ENCODE measurements at regions not wholly inside any gene's neighbourhood (a gene's known extent, or its start where the extent isn't known, plus 50 kb on each side); places are given as distances from the start of the nearest gene placed in this dataset.
"Not testable (repeated sequence)": the region's sequence is repeated elsewhere in the genome, so short reads cannot be mapped to it uniquely, and the experiment has no call there.

DNA sequence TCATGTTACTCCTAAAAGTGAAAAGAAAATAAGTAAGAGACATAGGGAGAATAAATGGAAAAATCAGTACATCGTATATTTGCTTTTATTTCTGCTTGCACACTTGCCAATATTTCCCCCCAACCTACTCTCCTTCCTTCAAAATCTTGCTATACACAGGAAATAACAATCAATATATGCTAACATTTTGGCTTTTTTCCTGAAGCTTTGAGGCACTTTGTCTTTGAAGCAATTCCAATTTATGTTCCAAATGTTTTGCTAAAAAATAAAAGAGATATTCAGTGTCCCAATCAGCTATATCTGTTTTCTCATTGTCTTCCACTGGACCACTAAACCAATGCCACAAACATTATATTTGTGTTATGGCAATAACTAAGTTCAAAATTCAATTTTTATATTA is 184.0 kb upstream of the NEGR1 start:
- Histone ChIP-seq H3K9ac (ENCODE audit: low read length) (no peak overlapping the region), H3K27ac (ENCODE audit: low read depth, low read length) (no peak overlapping the region), H3K4me1 (ENCODE audit: control insufficient read depth, insufficient read depth, low read length) (no peaks in the 10 kb centered on the region), H3K4me3 (ENCODE audit: low read length) (no peak overlapping the region), H3K36me3 (ENCODE audit: control insufficient read depth, insufficient read depth, low read length) (no peaks in the 10 kb centered on the region), H3K27me3 (ENCODE audit: control insufficient read depth, insufficient read depth, low read length) (no peaks in the 10 kb centered on the region)

DNA sequence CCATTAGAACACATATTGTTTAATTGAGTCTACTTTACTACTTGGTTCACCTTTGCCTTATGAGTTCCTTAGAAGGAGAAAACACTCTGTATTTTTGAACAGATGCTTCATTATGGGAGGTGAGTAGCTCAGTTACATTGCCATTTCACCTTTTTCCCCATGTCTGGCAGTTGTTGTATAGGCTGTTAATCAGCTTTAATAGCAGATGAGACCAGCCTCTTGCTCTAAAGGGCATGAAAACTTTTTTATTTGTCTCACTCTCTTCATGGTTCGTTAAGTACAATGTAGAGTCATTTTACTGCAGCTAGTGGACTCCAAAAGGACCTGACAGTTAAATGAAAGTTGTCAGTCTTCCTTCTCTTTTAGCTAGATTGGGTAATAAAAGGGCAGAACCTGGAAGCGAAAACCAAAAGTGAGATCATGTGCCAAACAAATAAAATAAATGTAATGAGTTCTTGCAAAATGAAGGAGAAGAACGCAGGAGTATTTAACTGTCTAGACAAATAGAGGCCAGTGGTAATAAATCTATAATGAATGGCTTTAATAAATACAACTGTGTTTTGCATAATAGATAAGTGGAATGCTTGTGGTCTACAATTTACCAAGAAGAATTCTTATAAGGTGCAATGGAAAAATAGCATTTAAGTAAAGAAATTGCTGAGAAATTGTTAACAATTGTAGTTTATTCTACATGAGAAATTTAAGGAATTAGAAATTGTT is 180.0 kb upstream of the NEGR1 start:
- Histone ChIP-seq H3K27me3 (ENCODE audit: control insufficient read depth, insufficient read depth, low read length) (no peaks in the 10 kb centered on the region), H3K9ac (ENCODE audit: low read length) (no peak overlapping the region), H3K36me3 (ENCODE audit: control insufficient read depth, insufficient read depth, low read length) (no peaks in the 10 kb centered on the region), H3K27ac (ENCODE audit: low read depth, low read length) (no peak overlapping the region), H3K4me3 (ENCODE audit: low read length) (no peak overlapping the region), H3K4me1 (ENCODE audit: control insufficient read depth, insufficient read depth, low read length) (no peaks in the 10 kb centered on the region)

DNA sequence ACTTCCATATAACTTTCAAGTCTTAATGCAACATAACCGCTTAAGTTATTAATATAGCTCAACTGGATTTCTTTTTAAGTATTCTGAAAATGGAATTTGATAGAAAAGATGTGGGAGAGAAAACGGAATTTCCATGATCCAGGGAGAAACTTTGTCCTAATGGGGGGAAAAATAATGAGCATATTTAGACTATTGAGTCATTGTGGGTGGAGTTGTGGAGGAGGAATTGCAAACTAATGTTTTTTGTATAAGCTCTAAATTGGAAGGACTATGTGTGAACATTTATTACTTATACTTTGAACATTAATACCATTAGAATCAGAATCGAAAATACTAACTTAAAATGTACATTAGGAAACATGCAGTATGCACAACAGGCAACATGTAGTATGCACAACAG is 159.9 kb upstream of the NEGR1 start:
- no peaks in the 10 kb centered on the region for H3K27me3 ChIP-seq (ENCODE audit: control insufficient read depth, insufficient read depth, low read length)
- H3K4me3 ChIP-seq (ENCODE audit: low read length) = no peak overlapping the region
- H3K4me1 ChIP-seq (ENCODE audit: control insufficient read depth, insufficient read depth, low read length) = no peaks in the 10 kb centered on the region
- H3K9ac ChIP-seq (ENCODE audit: low read length) = no peak overlapping the region
- H3K27ac ChIP-seq (ENCODE audit: low read depth, low read length) = no peak overlapping the region
- H3K36me3 ChIP-seq (ENCODE audit: control insufficient read depth, insufficient read depth, low read length) = no peaks in the 10 kb centered on the region

DNA sequence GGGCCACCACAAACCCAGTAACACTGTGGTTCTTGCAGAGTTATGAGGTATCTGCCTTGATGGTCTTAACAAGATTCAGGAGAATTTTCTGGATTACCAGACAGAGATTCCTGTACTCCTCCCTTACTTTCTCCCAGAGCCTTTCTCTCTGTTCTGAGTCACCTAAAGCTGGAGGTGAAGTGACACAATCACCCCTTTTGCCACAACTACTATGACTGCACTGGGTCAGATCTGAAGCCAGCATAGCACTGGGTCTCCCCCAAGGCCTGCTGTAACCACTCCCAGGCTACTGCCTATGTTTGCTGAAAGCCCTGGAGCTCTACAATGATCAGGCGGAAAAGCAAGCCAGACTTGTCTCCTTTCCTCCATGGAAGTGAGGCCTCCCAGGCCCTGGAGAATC is 156.7 kb upstream of the NEGR1 start:
- Histone ChIP-seq H3K27me3 (ENCODE audit: control insufficient read depth, insufficient read depth, low read length) (no peaks in the 10 kb centered on the region), H3K4me1 (ENCODE audit: control insufficient read depth, insufficient read depth, low read length) (no peaks in the 10 kb centered on the region), H3K27ac (ENCODE audit: low read depth, low read length) (no peak overlapping the region), H3K36me3 (ENCODE audit: control insufficient read depth, insufficient read depth, low read length) (no peaks in the 10 kb centered on the region), H3K9ac (ENCODE audit: low read length) (no peak overlapping the region), H3K4me3 (ENCODE audit: low read length) (no peak overlapping the region)

DNA sequence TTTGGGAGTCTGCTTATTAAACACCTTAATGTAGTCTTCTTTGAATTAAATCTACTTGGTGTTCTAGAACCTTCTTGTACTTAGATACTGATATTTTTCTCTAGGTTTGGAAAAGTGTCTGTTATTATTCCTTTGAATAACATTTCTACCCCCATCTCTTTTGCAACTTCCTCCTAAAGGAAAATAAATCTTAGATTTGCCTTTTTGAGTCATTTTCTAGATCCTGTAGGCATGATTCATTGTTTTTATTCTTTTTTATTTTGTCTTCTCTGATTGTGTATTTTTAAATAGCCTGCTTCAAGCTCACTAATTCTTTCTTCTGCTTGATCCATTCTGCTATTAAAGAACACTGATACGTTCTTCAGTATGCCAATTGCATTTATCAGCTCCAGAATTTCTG is 155.9 kb upstream of the NEGR1 start:
- no peak overlapping the region for H3K4me3 ChIP-seq (ENCODE audit: low read length)
- no peaks in the 10 kb centered on the region for H3K4me1 ChIP-seq (ENCODE audit: control insufficient read depth, insufficient read depth, low read length)
- no peaks in the 10 kb centered on the region for H3K36me3 ChIP-seq (ENCODE audit: control insufficient read depth, insufficient read depth, low read length)
- H3K27ac ChIP-seq (ENCODE audit: low read depth, low read length) = no peak overlapping the region
- no peak overlapping the region for H3K9ac ChIP-seq (ENCODE audit: low read length)
- no peaks in the 10 kb centered on the region for H3K27me3 ChIP-seq (ENCODE audit: control insufficient read depth, insufficient read depth, low read length)

DNA sequence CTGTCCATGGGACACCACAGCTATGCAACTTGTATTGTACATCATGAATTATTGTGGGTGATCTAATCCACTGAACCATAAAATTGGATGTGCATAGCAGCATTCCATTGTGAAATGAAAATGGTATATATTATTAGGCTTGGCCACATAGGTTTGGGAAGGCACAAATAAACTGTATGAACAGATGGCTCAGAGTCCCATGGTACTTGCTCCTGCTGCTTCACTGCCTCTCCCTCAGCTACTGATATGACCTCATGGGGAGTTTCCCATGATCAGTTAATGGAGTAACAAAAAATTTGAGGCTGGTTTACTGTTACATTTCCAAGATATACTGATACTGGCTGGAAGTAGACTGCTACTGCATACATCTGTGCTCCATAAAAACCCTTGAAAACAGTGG is 152.7 kb upstream of the NEGR1 start:
- Histone ChIP-seq H3K9ac (ENCODE audit: low read length) (no peak overlapping the region), H3K4me3 (ENCODE audit: low read length) (no peak overlapping the region), H3K4me1 (ENCODE audit: control insufficient read depth, insufficient read depth, low read length) (no peaks in the 10 kb centered on the region)

DNA sequence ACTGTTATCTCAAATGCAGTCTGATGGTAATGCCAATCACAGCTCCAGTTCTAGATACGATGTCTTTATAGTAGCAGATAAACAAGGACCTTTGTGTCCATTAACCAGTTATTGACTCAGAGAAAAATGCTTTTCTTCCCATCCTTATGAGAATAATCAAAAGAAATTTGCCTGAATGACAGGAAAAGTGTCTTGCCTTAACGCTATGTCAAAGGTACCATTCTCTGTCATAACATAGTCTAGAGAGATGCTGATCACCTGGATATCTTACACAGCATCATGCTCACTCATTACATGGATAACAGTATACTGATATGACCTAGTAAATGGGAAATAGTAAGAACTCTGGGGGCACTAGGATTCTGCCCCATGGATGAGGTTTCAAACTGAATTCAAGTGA is 151.7 kb upstream of the NEGR1 start:
- no peak overlapping the region for H3K27ac ChIP-seq (ENCODE audit: low read depth, low read length)
- no peaks in the 10 kb centered on the region for H3K36me3 ChIP-seq (ENCODE audit: control insufficient read depth, insufficient read depth, low read length)
- no peaks in the 10 kb centered on the region for H3K27me3 ChIP-seq (ENCODE audit: control insufficient read depth, insufficient read depth, low read length)
- no peak overlapping the region for H3K9ac ChIP-seq (ENCODE audit: low read length)
- H3K4me1 ChIP-seq (ENCODE audit: control insufficient read depth, insufficient read depth, low read length) = no peaks in the 10 kb centered on the region
- H3K4me3 ChIP-seq (ENCODE audit: low read length) = no peak overlapping the region

More for the DNA sequence above, 152.7 kb upstream of the NEGR1 start:
- no peak overlapping the region for H3K27ac ChIP-seq (ENCODE audit: low read depth, low read length)
- H3K36me3 ChIP-seq (ENCODE audit: control insufficient read depth, insufficient read depth, low read length) = no peaks in the 10 kb centered on the region
- no peaks in the 10 kb centered on the region for H3K27me3 ChIP-seq (ENCODE audit: control insufficient read depth, insufficient read depth, low read length)

DNA sequence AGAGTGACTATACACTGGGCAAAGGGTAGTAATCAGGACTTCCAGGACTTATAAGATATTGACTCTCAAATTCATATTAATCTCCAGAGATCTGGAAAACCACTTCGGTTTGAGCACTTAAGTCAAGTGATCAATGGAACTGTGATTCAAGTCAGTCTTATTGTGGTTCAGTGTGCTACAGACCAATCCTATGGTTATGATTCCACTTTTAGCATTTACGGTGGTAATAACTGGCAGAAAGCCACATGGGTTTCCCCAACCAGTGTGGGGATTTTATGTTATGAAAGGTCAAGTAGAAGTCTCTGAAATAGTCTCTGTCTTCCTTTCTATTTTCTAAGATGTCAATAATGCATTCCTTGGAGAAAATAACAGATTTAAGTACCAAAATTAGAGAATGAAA is 151.3 kb upstream of the NEGR1 start:
- no peaks in the 10 kb centered on the region for H3K4me1 ChIP-seq (ENCODE audit: control insufficient read depth, insufficient read depth, low read length)
- no peaks in the 10 kb centered on the region for H3K27me3 ChIP-seq (ENCODE audit: control insufficient read depth, insufficient read depth, low read length)
- no peak overlapping the region for H3K27ac ChIP-seq (ENCODE audit: low read depth, low read length)
- no peaks in the 10 kb centered on the region for H3K36me3 ChIP-seq (ENCODE audit: control insufficient read depth, insufficient read depth, low read length)
- H3K9ac ChIP-seq (ENCODE audit: low read length) = no peak overlapping the region
- no peak overlapping the region for H3K4me3 ChIP-seq (ENCODE audit: low read length)

DNA sequence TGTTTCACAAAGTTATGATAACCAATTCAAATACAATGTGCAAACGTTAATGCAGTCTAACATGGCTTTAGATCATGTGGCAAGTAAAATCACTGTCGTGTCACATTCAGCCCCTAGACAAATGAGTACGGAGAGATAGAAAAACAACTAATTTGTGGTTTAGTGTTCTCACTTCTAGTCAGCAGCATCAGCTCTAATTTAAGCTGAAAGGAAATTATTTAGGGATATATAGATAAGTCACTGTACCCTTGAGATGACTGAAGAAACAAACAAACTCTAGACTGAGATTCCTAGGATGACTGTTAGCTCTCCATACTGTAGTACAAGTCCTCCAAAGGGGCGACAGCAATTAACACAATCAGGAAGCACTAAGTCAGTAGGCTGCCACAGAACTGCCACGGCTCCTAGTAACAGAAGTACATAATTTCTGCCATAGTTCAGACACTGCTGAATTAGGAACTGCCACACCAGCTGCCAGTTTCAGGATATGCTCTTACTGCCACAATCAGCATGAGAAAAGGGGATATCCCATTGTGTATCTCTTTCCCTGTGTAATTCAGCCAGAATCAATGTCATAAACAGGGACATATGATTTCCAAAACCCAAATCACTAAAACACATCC is 150.4 kb upstream of the NEGR1 start:
- H3K36me3 ChIP-seq (ENCODE audit: control insufficient read depth, insufficient read depth, low read length) = no peaks in the 10 kb centered on the region
- H3K27ac ChIP-seq (ENCODE audit: low read depth, low read length) = no peak overlapping the region
- no peaks in the 10 kb centered on the region for H3K27me3 ChIP-seq (ENCODE audit: control insufficient read depth, insufficient read depth, low read length)
- H3K9ac ChIP-seq (ENCODE audit: low read length) = no peak overlapping the region
- no peak overlapping the region for H3K4me3 ChIP-seq (ENCODE audit: low read length)
- H3K4me1 ChIP-seq (ENCODE audit: control insufficient read depth, insufficient read depth, low read length) = no peaks in the 10 kb centered on the region

DNA sequence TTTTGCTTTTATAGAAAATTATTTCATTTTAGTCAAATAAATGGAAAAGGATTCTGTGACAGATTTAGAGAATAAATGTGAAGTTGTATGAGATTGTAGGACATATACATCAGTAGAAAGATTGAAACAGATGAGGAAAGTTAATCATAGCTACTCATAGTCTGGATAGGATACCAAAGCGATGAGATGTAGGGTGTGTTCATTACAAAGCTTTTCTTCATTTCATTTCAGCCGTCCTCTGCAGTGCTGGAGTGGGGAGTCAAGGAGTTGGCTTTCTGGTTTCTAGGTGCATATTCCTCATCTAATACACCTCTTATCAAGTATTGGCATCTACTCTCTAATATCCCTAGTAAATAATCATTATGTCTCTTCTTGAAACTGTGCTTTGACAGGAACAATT is 149.5 kb upstream of the NEGR1 start:
- Histone ChIP-seq H3K27ac (ENCODE audit: low read depth, low read length) (no peak overlapping the region), H3K4me1 (ENCODE audit: control insufficient read depth, insufficient read depth, low read length) (no peaks in the 10 kb centered on the region), H3K27me3 (ENCODE audit: control insufficient read depth, insufficient read depth, low read length) (no peaks in the 10 kb centered on the region), H3K9ac (ENCODE audit: low read length) (no peak overlapping the region), H3K36me3 (ENCODE audit: control insufficient read depth, insufficient read depth, low read length) (no peaks in the 10 kb centered on the region), H3K4me3 (ENCODE audit: low read length) (no peak overlapping the region)

DNA sequence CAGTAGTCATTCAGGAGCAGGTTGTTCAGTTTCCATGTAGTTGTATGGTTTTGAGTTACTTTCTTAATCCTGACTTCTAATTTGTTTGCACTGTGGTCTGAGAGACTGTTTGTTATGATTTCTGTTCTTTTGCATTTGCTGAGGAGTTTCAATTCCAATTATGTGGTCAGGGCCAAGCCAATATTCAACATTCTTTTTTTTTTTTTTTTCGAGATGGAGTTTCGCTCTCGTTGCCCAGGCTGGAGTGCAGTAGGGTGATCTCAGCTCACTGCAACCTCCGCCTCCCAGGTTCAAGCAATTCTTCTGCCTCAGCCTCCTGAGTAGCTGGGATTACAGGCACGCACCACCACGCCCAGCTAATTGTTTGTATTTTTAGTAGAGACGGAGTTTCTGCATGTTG is 145.9 kb upstream of the NEGR1 start:
- H3K4me1 ChIP-seq (ENCODE audit: control insufficient read depth, insufficient read depth, low read length); H3K9ac ChIP-seq (ENCODE audit: low read length); H3K27ac ChIP-seq (ENCODE audit: low read depth, low read length); H3K4me3 ChIP-seq (ENCODE audit: low read length); H3K27me3 ChIP-seq (ENCODE audit: control insufficient read depth, insufficient read depth, low read length); H3K36me3 ChIP-seq (ENCODE audit: control insufficient read depth, insufficient read depth, low read length): not testable (repeated sequence)

DNA sequence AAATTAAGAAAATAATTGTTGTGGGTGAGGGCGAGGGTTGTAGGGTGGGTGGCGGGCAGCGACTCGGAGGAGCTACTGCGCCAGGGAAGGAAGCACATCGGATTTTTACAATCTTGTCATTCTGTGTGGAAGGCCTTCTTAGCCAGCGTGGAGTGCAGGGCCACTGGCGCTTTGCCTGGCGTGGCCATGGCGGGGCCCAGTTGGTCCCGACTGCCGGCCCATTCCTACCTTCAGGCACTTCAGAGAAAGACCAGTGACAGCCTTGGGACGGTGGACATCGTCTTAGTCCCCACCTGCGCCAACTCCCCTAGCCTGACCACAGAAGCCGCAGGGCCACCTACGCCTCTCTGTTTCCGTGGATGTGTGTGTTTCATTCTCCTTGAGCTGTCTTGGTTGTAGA is 136.9 kb upstream of the NEGR1 start:
- Histone ChIP-seq H3K4me1 (ENCODE audit: control insufficient read depth, insufficient read depth, low read length) (no peaks in the 10 kb centered on the region), H3K27me3 (ENCODE audit: control insufficient read depth, insufficient read depth, low read length) (no peaks in the 10 kb centered on the region), H3K36me3 (ENCODE audit: control insufficient read depth, insufficient read depth, low read length) (no peaks in the 10 kb centered on the region), H3K9ac (ENCODE audit: low read length) (no peak overlapping the region), H3K27ac (ENCODE audit: low read depth, low read length) (no peak overlapping the region), H3K4me3 (ENCODE audit: low read length) (no peak overlapping the region)

DNA sequence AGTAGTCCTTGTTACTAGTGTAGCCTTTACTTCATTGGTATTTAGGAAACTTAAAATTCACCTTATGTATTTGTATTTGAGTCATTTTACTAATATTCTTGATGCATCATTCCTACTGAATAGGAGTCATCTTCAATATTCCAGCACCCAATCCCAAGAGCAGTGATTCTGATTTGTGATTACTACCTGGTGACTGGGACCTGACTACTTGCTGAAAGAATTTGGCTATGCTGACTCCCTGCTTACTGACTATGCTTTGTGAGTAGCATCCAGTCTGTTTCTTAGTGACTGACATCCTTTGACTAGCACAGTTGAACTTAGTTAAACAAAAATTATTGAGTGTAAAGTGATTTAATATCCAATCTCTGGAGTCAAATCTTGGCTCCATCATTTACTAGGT is 129.9 kb upstream of the NEGR1 start:
- no peaks in the 10 kb centered on the region for H3K36me3 ChIP-seq (ENCODE audit: control insufficient read depth, insufficient read depth, low read length)
- H3K4me1 ChIP-seq (ENCODE audit: control insufficient read depth, insufficient read depth, low read length) = no peaks in the 10 kb centered on the region
- H3K27me3 ChIP-seq (ENCODE audit: control insufficient read depth, insufficient read depth, low read length) = no peaks in the 10 kb centered on the region
- no peak overlapping the region for H3K4me3 ChIP-seq (ENCODE audit: low read length)
- H3K27ac ChIP-seq (ENCODE audit: low read depth, low read length) = no peak overlapping the region
- no peak overlapping the region for H3K9ac ChIP-seq (ENCODE audit: low read length)
